Osteocyte (in vitro differentiated cells): ENCODE measurements at regions not wholly inside any gene's neighbourhood (a gene's known extent, or its start where the extent isn't known, plus 50 kb on each side); places are given as distances from the start of the nearest gene placed in this dataset.

Experiments used
- DNase-seq: peaks from one replicate; pipeline ENCODE4 v3.0.0; 2021; ENCODE audit warnings: mixed read lengths; ENCODE audit not compliant: unreplicated experiment; ENCODE audit errors: extremely low spot score
- H3K27ac Mint-ChIP-seq: one replicate; pipeline ENCODE4 v1.8.0; 2021; ENCODE audit warnings: mild to moderate bottlenecking, mixed read lengths; ENCODE audit not compliant: unreplicated experiment
- H3K27me3 Mint-ChIP-seq: one replicate; pipeline ENCODE4 v1.8.0; 2021; ENCODE audit warnings: mixed read lengths; ENCODE audit not compliant: unreplicated experiment
- H3K36me3 Mint-ChIP-seq: one replicate; pipeline ENCODE4 v1.8.0; 2021; ENCODE audit warnings: mixed read lengths; ENCODE audit not compliant: unreplicated experiment
- H3K4me1 Mint-ChIP-seq: one replicate; pipeline ENCODE4 v1.8.0; 2021; ENCODE audit warnings: mixed read lengths; ENCODE audit not compliant: unreplicated experiment
- H3K4me3 Mint-ChIP-seq: one replicate; pipeline ENCODE4 v1.8.0; 2021; ENCODE audit warnings: mild to moderate bottlenecking, moderate library complexity, mixed read lengths; ENCODE audit not compliant: unreplicated experiment
- H3K9me3 Mint-ChIP-seq: one replicate; pipeline ENCODE4 v1.8.0; 2021; ENCODE audit warnings: mixed read lengths; ENCODE audit not compliant: unreplicated experiment
- TF ChIP-seq, protein P1 (sequence below): fragments of 200-600 bp; sonication (generic); IDR thresholded peaks from 2 replicates; pipeline ENCODE4 v1.5.0; 2021; ENCODE audit warnings: antibody characterized with exemption, mild to moderate bottlenecking, moderate library complexity

DNA sequence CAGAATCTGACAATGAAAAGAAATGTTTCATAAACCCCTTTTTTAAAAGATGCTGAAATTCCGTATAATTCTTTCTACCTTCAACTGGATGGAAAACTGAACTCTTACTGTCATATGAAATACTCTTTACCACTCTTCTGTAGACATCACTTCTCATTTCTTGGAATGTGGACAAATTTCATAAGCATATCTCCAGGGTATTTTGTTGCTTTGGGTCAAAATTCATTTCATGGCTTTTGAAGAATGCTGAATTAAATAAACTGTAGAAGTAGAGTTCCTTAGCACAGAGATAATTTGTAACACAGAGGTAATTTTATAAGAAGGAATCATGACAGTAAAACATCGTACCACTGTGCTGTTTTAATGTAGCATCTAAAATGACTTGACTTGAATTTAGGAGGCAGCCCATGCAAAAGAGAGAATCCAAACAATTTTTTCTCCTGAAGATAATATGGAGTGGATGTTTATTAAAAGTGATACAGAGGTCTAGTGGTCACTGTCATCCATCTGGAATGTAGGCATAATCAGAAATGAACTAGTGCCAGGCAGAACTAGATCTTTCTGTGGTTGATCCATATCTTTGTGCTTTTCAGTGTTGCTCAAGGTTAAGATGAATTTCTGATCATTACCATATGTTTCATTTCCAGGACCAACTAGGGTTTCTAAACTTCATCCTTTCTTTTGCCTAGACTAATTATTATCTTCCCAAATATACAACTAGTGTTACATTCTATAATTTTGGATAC is 492.0 kb downstream of the KIF20B start:
- H3K4me1 Mint-ChIP-seq: peaks cover 9% of the 10 kb centered on the region
- no peak overlapping the region for H3K4me3 Mint-ChIP-seq
- TF ChIP-seq, protein P1, sequence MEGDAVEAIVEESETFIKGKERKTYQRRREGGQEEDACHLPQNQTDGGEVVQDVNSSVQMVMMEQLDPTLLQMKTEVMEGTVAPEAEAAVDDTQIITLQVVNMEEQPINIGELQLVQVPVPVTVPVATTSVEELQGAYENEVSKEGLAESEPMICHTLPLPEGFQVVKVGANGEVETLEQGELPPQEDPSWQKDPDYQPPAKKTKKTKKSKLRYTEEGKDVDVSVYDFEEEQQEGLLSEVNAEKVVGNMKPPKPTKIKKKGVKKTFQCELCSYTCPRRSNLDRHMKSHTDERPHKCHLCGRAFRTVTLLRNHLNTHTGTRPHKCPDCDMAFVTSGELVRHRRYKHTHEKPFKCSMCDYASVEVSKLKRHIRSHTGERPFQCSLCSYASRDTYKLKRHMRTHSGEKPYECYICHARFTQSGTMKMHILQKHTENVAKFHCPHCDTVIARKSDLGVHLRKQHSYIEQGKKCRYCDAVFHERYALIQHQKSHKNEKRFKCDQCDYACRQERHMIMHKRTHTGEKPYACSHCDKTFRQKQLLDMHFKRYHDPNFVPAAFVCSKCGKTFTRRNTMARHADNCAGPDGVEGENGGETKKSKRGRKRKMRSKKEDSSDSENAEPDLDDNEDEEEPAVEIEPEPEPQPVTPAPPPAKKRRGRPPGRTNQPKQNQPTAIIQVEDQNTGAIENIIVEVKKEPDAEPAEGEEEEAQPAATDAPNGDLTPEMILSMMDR: no peak
- H3K36me3 Mint-ChIP-seq: no peaks in the 10 kb centered on the region
- peaks cover 24% of the 10 kb centered on the region for H3K27me3 Mint-ChIP-seq
- H3K9me3 Mint-ChIP-seq: no peaks in the 10 kb centered on the region
- no peak for DNase-seq
- H3K27ac Mint-ChIP-seq: no peak overlapping the region

DNA sequence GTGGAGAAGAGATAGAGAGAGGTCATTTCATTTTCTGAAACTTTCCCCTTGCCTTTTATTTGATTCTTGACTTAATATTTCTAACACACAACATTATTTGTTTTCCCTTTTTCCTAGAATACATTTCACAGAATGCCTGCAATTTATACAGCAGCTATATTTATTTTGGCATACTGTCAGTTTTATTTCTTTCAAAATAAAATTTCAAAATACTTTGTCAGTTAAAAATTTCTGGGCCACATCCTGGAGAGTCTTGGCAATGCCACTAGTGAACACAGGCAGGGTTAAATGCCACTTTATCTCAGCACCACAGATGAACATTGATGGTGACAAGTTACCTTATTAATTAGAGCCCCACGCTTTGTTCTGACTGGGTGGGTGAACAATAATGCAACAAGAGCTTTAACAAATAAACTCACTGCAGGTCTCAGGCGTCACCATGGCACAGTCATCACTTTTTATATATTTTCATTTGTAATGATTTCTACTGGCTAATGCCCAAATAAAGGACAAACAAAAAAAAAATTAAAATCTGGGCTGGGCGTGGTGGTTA is 494.0 kb downstream of the KIF20B start:
- H3K27me3 Mint-ChIP-seq: peaks cover 13% of the 10 kb centered on the region
- H3K9me3 Mint-ChIP-seq: no peaks in the 10 kb centered on the region
- H3K4me1 Mint-ChIP-seq: peaks cover 9% of the 10 kb centered on the region
- H3K27ac Mint-ChIP-seq: no peak overlapping the region
- H3K4me3 Mint-ChIP-seq: no peak overlapping the region
- H3K36me3 Mint-ChIP-seq: no peaks in the 10 kb centered on the region
- TF ChIP-seq, protein P1: no peak
- DNase-seq: no peak

DNA sequence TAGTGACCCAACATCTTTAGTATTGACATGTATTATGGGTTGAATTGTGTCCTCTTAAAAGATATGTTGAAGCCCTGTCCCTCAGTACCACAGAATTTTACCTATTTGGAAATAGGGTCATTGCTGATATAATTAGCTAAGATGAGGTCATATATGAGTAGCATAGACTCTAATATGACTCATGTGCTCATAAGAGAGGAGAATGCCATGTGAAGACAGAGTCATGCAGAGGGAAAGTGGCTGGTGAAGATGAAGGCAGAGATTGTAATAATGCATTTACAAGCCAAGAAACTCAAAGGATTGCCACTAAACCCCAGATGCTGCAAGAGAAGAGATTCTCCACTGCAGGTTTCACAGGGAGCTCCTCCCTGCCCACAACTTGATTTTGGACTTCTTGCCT is 496.4 kb downstream of the KIF20B start:
- no peak overlapping the region for H3K4me3 Mint-ChIP-seq
- TF ChIP-seq, protein P1: no peak
- H3K36me3 Mint-ChIP-seq: no peaks in the 10 kb centered on the region
- peaks cover 9% of the 10 kb centered on the region for H3K4me1 Mint-ChIP-seq
- no peak for DNase-seq
- no peaks in the 10 kb centered on the region for H3K9me3 Mint-ChIP-seq
- H3K27ac Mint-ChIP-seq: no peak overlapping the region
- H3K27me3 Mint-ChIP-seq: peaks cover 5% of the 10 kb centered on the region

DNA sequence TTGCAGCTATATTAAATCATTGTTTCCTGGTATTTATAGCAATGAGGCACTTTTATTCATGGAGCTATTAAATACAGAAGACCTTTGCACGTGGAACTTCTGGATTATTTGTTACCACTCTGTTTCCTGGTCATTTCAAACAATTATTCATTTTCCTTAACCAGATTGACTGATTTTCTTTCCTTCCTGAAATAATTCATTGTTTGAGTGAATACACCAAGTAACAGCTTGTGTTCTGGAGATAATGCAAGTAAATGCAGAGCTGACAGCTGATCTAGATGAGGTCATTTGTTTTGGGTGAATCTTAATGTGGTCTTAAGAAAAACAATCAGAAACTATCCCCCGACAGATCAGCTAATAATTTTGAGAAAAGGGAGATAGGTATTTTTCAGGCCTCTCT is 497.7 kb downstream of the KIF20B start:
- Mint-ChIP-seq H3K4me1 (peaks cover 2% of the 10 kb centered on the region), H3K4me3 (no peak overlapping the region), H3K36me3 (no peaks in the 10 kb centered on the region), H3K27ac (no peak overlapping the region), H3K27me3 (peaks cover 5% of the 10 kb centered on the region), H3K9me3 (no peaks in the 10 kb centered on the region)
- TF ChIP-seq, protein P1: no peak
- no peak for DNase-seq

DNA sequence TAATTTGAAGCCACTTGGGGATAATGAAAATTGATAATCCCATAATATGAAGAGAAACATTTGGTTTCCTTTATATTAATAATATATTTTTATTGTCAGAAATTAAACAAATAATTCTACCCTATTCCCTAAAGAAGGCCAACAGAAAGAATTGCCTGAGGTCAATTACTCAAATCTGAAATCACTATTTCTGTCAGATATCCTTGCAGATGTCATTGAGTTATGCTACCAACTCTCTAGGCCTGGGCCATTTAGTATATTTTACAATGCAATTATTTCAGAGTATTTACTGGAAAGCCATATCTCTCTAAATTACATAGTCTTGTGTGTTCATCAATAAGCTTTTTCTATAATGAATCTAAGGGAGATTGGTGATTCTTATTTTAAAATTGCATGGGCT is 498.1 kb downstream of the KIF20B start:
- TF ChIP-seq, protein P1: no peak
- Mint-ChIP-seq H3K27me3 (peaks cover 5% of the 10 kb centered on the region), H3K9me3 (no peaks in the 10 kb centered on the region), H3K36me3 (no peaks in the 10 kb centered on the region), H3K4me3 (no peak overlapping the region), H3K4me1 (peaks cover 2% of the 10 kb centered on the region), H3K27ac (no peak overlapping the region)
- DNase-seq: no peak
